WTC11 (cell line): ENCODE measurements at regions not wholly inside any gene's neighbourhood (a gene's known extent, or its start where the extent isn't known, plus 50 kb on each side); places are given as distances from the start of the nearest gene placed in this dataset.

ENCODE experiments used
- KAT7 ChIP-seq: sonication (generic); formaldehyde crosslinking; IDR thresholded peaks from 2 replicates; pipeline ENCODE4 v1.8.1; 2023; ENCODE audit warnings: missing genetic modification reagents, mild to moderate bottlenecking, borderline replicate concordance
- MXD4 ChIP-seq: fragments of 250-450 bp; sonication (Bioruptor Pico); IDR thresholded peaks from 2 replicates; pipeline ENCODE4 v1.8.0; 2021; ENCODE audit warnings: mild to moderate bottlenecking, moderate library complexity, borderline replicate concordance
- TF ChIP-seq, protein P1 (sequence below): fragments of 250-450 bp; sonication (Bioruptor Pico); IDR thresholded peaks from 2 replicates; pipeline ENCODE4 v1.9.0; 2021; ENCODE audit warnings: mild to moderate bottlenecking

DNA sequence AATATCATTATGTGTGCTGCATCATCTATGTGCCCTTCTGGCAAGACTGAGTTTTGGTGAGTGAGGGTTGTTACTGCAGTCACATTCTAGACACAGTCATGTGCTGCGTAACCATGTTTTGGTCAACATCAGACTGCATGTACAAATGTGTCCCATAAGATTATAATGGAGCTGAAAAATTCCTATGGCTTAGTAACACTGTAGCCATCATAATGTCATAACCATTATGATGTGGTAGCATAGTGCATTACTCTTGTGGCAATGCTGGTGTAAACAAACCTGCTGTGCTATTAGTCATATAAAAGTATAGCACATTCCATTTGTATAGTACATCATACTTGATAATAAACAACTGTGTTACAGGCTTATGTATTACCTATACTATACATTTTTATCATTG is 198.1 kb upstream of the NUDT6 start:
- TF ChIP-seq, protein P1, sequence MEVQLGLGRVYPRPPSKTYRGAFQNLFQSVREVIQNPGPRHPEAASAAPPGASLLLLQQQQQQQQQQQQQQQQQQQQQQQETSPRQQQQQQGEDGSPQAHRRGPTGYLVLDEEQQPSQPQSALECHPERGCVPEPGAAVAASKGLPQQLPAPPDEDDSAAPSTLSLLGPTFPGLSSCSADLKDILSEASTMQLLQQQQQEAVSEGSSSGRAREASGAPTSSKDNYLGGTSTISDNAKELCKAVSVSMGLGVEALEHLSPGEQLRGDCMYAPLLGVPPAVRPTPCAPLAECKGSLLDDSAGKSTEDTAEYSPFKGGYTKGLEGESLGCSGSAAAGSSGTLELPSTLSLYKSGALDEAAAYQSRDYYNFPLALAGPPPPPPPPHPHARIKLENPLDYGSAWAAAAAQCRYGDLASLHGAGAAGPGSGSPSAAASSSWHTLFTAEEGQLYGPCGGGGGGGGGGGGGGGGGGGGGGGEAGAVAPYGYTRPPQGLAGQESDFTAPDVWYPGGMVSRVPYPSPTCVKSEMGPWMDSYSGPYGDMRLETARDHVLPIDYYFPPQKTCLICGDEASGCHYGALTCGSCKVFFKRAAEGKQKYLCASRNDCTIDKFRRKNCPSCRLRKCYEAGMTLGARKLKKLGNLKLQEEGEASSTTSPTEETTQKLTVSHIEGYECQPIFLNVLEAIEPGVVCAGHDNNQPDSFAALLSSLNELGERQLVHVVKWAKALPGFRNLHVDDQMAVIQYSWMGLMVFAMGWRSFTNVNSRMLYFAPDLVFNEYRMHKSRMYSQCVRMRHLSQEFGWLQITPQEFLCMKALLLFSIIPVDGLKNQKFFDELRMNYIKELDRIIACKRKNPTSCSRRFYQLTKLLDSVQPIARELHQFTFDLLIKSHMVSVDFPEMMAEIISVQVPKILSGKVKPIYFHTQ (CRISPR knock-in tag): no peak
- TF ChIP-seq KAT7 (CRISPR knock-in tag) (no peak), MXD4 (CRISPR knock-in tag) (no peak)
